ENCODE measurements at regions not wholly inside any gene's neighbourhood (a gene's known extent, or its start where the extent isn't known, plus 50 kb on each side); places are given as distances from the start of the nearest gene placed in this dataset.

DNA sequence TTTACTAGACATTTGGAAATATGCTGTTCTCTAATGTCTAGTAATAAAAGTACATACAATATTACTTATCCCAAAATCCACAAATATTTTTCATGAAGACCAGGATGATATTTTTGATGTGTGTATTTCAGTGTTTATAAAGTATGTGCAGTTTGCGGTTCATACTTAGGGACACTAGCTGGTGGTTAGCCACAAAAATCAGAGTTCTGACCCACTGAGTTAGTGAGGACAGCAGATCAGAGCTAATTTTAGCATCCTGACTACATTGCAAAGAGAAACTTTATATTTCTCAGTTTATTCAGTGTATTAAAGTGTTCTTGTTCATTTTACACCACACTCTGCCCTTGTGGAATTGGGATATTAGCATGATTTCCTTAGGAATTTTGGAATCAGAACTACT is 655.3 kb downstream of the HTR1A start:
- TF ChIP-seq CTCF (IDR thresholded peaks at IDR 0.05) (no peak), EP300 (IDR thresholded peaks at IDR 0.05) (no peak)

All from suprapubic skin (tissue), 3 donors.